ENCODE measurements at regions not wholly inside any gene's neighbourhood (a gene's known extent, or its start where the extent isn't known, plus 50 kb on each side); places are given as distances from the start of the nearest gene placed in this dataset.
"Not testable (repeated sequence)": the region's sequence is repeated elsewhere in the genome, so short reads cannot be mapped to it uniquely, and the experiment has no call there.

DNA sequence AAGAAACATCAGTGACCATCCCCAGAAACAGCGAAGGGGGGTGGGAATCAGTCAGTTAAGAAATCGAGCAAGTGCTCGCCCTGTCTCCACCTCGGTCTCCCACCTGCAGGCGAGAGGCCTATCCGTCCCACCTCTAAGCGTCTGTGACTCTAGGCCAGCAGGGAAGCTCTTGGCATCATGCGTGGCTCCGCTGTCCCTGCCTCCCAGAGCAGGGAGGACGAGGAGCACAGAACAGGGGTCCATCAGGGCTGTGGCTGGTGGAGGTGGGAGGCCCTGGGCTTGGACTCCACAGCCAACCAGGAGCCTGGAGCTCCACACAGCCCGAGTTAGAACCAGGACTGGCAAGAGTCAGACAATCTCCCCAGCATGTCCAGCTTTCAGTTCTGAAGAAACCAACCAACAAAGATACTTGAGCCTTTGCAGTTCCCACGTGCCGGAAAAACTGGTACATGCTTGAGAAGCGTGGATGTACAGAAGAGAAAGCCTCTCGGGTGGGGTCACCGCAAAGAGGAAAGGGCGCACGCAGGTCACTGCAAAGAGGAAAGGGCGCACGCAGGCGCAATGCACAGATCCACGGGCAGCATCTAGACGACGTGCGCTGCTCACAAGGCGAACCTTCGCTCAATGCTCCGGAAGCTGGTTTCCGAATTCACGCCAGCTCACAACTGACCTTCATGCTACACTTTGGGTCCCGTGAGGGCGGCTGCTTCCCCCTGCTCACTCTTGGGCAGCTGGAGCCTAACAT lies 104.5 kb upstream of the ALKAL2 start:
- TF ChIP-seq POLR2AphosphoS5 (IDR thresholded peaks at IDR 0.05) (no peak), POLR2A (IDR thresholded peaks at IDR 0.05) (no peak)
- TF ChIP-seq, protein P1, sequence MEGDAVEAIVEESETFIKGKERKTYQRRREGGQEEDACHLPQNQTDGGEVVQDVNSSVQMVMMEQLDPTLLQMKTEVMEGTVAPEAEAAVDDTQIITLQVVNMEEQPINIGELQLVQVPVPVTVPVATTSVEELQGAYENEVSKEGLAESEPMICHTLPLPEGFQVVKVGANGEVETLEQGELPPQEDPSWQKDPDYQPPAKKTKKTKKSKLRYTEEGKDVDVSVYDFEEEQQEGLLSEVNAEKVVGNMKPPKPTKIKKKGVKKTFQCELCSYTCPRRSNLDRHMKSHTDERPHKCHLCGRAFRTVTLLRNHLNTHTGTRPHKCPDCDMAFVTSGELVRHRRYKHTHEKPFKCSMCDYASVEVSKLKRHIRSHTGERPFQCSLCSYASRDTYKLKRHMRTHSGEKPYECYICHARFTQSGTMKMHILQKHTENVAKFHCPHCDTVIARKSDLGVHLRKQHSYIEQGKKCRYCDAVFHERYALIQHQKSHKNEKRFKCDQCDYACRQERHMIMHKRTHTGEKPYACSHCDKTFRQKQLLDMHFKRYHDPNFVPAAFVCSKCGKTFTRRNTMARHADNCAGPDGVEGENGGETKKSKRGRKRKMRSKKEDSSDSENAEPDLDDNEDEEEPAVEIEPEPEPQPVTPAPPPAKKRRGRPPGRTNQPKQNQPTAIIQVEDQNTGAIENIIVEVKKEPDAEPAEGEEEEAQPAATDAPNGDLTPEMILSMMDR (IDR thresholded peaks at IDR 0.05 in 8 of 11, conservative IDR thresholded peaks at IDR 0.05 in 3 of 11): no peak
- no peak for DNase-seq
- 84 to 92% (median 88%) methylated on average over 31 to 32 of the region's 32 CpGs for WGBS, 5 donors
- H3K27me3 ChIP-seq (replicated peaks in 1 of 7): peaks cover 0 to 7% (median 0%) of the 10 kb centered on the region in 7 donors
- intact Hi-C loops (cut with DNase I; ENCODE audit: low total_unique reads): no loop called here
- H3K4me1 ChIP-seq: peaks cover 0 to 11% (median 0%) of the 10 kb centered on the region in 6 donors
- H3K9me3 ChIP-seq: no peaks in the 10 kb centered on the region
- no peak overlapping the region for H3K4me3 ChIP-seq
- no peaks in the 10 kb centered on the region for H3K36me3 ChIP-seq
- H3K27ac ChIP-seq: no peak overlapping the region

DNA sequence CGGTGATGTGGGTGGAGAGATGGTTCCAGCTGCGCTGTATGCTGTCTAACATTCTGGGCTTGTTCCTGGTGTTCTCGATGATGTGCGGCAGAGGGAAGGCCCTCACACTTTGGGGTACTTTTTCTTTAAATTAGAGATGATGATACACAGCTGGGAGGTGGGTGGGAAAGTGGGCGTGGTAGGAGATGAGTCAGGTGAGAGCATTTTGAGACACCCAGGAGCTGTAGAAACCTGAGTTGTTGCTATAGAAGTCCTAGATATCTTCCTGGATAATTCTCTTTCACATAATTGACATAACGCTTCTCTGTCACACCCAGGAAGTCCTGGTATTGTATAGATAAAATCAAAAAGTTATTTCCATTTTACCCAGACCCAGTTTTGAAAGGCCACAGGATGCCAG lies 103.8 kb upstream of the ALKAL2 start:
- H3K27me3 ChIP-seq (replicated peaks in 1 of 7): peaks cover 0 to 7% (median 0%) of the 10 kb centered on the region in 7 donors
- TF ChIP-seq POLR2AphosphoS5 (IDR thresholded peaks at IDR 0.05): no peak
- no peak for TF ChIP-seq POLR2A (IDR thresholded peaks at IDR 0.05)
- TF ChIP-seq, protein P1 (IDR thresholded peaks at IDR 0.05 in 8 of 11, conservative IDR thresholded peaks at IDR 0.05 in 3 of 11): no peak
- no peak overlapping the region for H3K4me3 ChIP-seq
- no peak for DNase-seq
- H3K9me3 ChIP-seq: no peaks in the 10 kb centered on the region
- intact Hi-C loops (cut with DNase I; ENCODE audit: low total_unique reads): no loop called here
- peaks cover 0 to 11% (median 0%) of the 10 kb centered on the region in 6 donors for H3K4me1 ChIP-seq
- 59 to 73% (median 68%) methylated on average over 6 of the region's 6 CpGs for WGBS, 5 donors
- no peaks in the 10 kb centered on the region for H3K36me3 ChIP-seq
- H3K27ac ChIP-seq: no peak overlapping the region

- no peaks in the 10 kb centered on the region for H3K9me3 ChIP-seq
- no peak for TF ChIP-seq POLR2A (IDR thresholded peaks at IDR 0.05)
- TF ChIP-seq, protein P1 (IDR thresholded peaks at IDR 0.05 in 8 of 11, conservative IDR thresholded peaks at IDR 0.05 in 3 of 11): no peak
- no peak for TF ChIP-seq POLR2AphosphoS5 (IDR thresholded peaks at IDR 0.05)
- H3K4me3 ChIP-seq: no peak overlapping the region
- 87 to 94% (median 92%) methylated on average over 14 of the region's 14 CpGs for whole genome bisulfite sequencing, 5 donors
- no peaks in the 10 kb centered on the region for H3K36me3 ChIP-seq
- no peak for DNase-seq
- peaks cover 0 to 7% (median 0%) of the 10 kb centered on the region in 7 donors for H3K27me3 ChIP-seq (replicated peaks in 1 of 7)
- H3K4me1 ChIP-seq: peaks cover 0 to 11% (median 0%) of the 10 kb centered on the region in 6 donors
- intact Hi-C loops (cut with DNase I; ENCODE audit: low total_unique reads): no loop called here
- H3K27ac ChIP-seq: no peak overlapping the region
These were observed 103.1 kb upstream of the ALKAL2 start for GRCh38 chr2:390959-391358.

- intact Hi-C loops (cut with DNase I; ENCODE audit: low total_unique reads); H3K27ac ChIP-seq; H3K36me3 ChIP-seq; H3K4me3 ChIP-seq; H3K27me3 ChIP-seq (replicated peaks in 1 of 7); H3K9me3 ChIP-seq; DNase-seq: not testable (repeated sequence)
- H3K4me1 ChIP-seq: peaks cover 0 to 11% (median 0%) of the 10 kb centered on the region in 6 donors
- WGBS, 5 donors: 89 to 97% (median 95%) methylated on average over 15 of the region's 15 CpGs
These were observed 102.1 kb upstream of the ALKAL2 start for GRCh38 chr2:389985-390384.

- H3K27me3 ChIP-seq (replicated peaks in 1 of 7); H3K9me3 ChIP-seq: not testable (repeated sequence)
- 95 to 99% (median 98%) methylated on average over 24 of the region's 24 CpGs for WGBS, 5 donors
These were observed 100.9 kb upstream of the ALKAL2 start for GRCh38 chr2:388752-389151.

More at GRCh38 chr2:388752-389151, 100.9 kb upstream of the ALKAL2 start:
- intact Hi-C loops (cut with DNase I; ENCODE audit: low total_unique reads); H3K4me1 ChIP-seq; H3K36me3 ChIP-seq; H3K4me3 ChIP-seq; H3K27ac ChIP-seq; DNase-seq: not testable (repeated sequence)

Measured in spleen (tissue), 11 donors.